Sigmoid colon (tissue), 3 donors: ENCODE measurements at regions not wholly inside any gene's neighbourhood (a gene's known extent, or its start where the extent isn't known, plus 50 kb on each side); places are given as distances from the start of the nearest gene placed in this dataset.

Source experiments
- POLR2A ChIP-seq, 2 donors: fragments of 450-650 bp; IDR thresholded peaks; one replicate each; pipeline ENCODE4 v1.6.1; 2016; ENCODE audit warnings: antibody characterized with exemption in 2 of 2, mild to moderate bottlenecking in 2 of 2, moderate library complexity in 2 of 2
- TF ChIP-seq, protein P1 (sequence below), 4 experiments: fragments of 450-650 bp in 3 of 4; fragments of 200-600 bp in 1 of 4; IDR thresholded peaks; one replicate each; pipeline ENCODE4 v1.5.1; 2016 to 2019; ENCODE audit warnings: antibody characterized with exemption in 4 of 4, mild to moderate bottlenecking in 3 of 4, moderate library complexity in 2 of 4

DNA sequence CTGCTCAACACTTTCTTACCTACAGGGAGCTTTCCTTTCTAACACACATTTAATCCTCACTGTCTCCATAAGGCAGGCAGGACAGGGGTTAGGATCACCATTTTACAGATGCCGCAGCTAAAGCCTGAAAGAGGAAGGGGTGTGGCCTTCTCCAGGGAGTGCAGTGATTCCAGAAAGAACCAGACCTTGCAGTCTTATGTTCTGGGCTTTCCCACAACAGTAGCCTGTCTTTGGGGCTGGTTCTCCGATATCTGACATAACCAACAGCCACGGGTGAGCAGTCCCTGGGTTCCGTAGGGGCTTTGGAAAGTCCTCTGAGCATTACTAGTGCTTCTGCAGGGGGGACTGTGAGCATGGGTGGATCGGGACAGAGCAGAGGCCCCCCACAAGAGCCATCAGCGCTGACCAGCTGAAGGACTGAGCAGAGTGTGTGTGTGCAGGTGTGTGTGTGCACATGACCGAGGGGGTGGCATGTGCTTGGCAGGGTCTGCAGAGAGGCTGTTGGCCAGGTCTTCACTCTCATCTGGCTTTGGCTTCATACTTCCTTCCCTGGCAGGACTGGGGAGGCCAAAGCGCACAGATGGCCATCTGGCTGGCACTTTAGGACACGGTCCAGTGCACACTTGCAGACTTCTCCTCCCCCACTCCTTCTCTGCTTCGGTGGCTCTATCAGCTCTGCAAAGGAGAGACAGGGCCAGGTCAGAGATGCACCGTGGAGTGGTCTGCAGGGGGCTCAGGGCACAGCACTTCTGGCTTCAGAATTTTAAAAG, 400.3 kb downstream of the RPS24 start:
- TF ChIP-seq, protein P1, sequence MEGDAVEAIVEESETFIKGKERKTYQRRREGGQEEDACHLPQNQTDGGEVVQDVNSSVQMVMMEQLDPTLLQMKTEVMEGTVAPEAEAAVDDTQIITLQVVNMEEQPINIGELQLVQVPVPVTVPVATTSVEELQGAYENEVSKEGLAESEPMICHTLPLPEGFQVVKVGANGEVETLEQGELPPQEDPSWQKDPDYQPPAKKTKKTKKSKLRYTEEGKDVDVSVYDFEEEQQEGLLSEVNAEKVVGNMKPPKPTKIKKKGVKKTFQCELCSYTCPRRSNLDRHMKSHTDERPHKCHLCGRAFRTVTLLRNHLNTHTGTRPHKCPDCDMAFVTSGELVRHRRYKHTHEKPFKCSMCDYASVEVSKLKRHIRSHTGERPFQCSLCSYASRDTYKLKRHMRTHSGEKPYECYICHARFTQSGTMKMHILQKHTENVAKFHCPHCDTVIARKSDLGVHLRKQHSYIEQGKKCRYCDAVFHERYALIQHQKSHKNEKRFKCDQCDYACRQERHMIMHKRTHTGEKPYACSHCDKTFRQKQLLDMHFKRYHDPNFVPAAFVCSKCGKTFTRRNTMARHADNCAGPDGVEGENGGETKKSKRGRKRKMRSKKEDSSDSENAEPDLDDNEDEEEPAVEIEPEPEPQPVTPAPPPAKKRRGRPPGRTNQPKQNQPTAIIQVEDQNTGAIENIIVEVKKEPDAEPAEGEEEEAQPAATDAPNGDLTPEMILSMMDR (IDR thresholded peaks at IDR 0.05) = no peak
- no peak for TF ChIP-seq POLR2A (IDR thresholded peaks at IDR 0.05)
